Body of pancreas (tissue), 4 donors: ENCODE measurements at regions not wholly inside any gene's neighbourhood (a gene's known extent, or its start where the extent isn't known, plus 50 kb on each side); places are given as distances from the start of the nearest gene placed in this dataset.

Experiments
- POLR2A ChIP-seq, 3 donors: fragments of 450-650 bp; IDR thresholded peaks; one replicate each; pipeline ENCODE4 v1.6.1; 2016; ENCODE audit warnings: antibody characterized with exemption in 3 of 3, mild to moderate bottlenecking in 2 of 3
- TF ChIP-seq, protein P1 (sequence below), 7 experiments: fragments of 450-650 bp in 4 of 7; fragments of 200-600 bp in 3 of 7; sonication (generic) in 3 of 7; IDR thresholded peaks; one replicate each; pipeline ENCODE4 v1.5.1; 2016 to 2019; ENCODE audit warnings: antibody characterized with exemption in 7 of 7

DNA sequence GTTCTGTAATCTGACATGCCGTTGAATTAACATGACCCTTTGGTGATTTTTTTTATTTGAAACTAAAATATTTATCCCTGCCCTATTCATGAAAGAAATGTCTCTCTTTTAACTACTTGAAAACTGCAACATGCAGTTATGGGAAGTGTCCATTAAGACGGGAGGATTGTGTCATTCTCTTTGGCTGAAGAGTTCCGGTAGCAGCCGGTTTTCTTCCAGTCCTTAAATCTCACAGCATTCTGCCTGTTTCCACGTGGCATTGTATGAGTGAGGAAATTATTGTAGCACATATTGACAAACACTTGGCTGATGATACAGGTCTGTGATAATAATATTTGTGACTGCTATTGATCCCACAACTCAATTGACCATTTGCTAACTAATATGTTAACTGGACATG lies 509.6 kb upstream of the POU3F3 start:
- TF ChIP-seq POLR2A (IDR thresholded peaks at IDR 0.05), result no peak
- TF ChIP-seq, protein P1, sequence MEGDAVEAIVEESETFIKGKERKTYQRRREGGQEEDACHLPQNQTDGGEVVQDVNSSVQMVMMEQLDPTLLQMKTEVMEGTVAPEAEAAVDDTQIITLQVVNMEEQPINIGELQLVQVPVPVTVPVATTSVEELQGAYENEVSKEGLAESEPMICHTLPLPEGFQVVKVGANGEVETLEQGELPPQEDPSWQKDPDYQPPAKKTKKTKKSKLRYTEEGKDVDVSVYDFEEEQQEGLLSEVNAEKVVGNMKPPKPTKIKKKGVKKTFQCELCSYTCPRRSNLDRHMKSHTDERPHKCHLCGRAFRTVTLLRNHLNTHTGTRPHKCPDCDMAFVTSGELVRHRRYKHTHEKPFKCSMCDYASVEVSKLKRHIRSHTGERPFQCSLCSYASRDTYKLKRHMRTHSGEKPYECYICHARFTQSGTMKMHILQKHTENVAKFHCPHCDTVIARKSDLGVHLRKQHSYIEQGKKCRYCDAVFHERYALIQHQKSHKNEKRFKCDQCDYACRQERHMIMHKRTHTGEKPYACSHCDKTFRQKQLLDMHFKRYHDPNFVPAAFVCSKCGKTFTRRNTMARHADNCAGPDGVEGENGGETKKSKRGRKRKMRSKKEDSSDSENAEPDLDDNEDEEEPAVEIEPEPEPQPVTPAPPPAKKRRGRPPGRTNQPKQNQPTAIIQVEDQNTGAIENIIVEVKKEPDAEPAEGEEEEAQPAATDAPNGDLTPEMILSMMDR (IDR thresholded peaks at IDR 0.05), result no peak
